HFFc6 (cell line): ENCODE measurements at regions not wholly inside any gene's neighbourhood (a gene's known extent, or its start where the extent isn't known, plus 50 kb on each side); places are given as distances from the start of the nearest gene placed in this dataset.

Experiments
- DNase-seq: peaks from one replicate; pipeline ENCODE4 v3.0.0-alpha.2; 2018
- H3K27ac Mint-ChIP-seq: 2 replicates; pipeline ENCODE4 v1.8.0; 2020; ENCODE audit warnings: mild to moderate bottlenecking, mixed read lengths
- H3K27me3 Mint-ChIP-seq: 2 replicates; pipeline ENCODE4 v1.8.0; 2021; ENCODE audit warnings: mild to moderate bottlenecking, moderate library complexity, mixed read lengths; ENCODE audit not compliant: insufficient read depth
- H3K36me3 Mint-ChIP-seq: 2 replicates; pipeline ENCODE4 v1.8.0; 2021; ENCODE audit warnings: low read depth, mixed read lengths
- H3K4me1 Mint-ChIP-seq: 2 replicates; pipeline ENCODE4 v1.8.0; 2020; ENCODE audit warnings: low read depth, mixed read lengths
- H3K4me3 Mint-ChIP-seq: 2 replicates; pipeline ENCODE4 v1.8.0; 2020; ENCODE audit warnings: mild to moderate bottlenecking, moderate library complexity, mixed read lengths
- H3K9me3 Mint-ChIP-seq: 2 replicates; pipeline ENCODE4 v1.8.0; 2020; ENCODE audit warnings: mild to moderate bottlenecking, mixed read lengths
- CTCF ChIP-seq: fragments of 200-600 bp; sonication (generic); IDR thresholded peaks from 2 replicates; pipeline ENCODE4 v1.5.0; 2021; ENCODE audit warnings: antibody characterized with exemption, mild to moderate bottlenecking

- H3K9me3 Mint-ChIP-seq = peaks cover 25% of the 10 kb centered on the region
- TF ChIP-seq CTCF = no peak
- no peaks in the 10 kb centered on the region for H3K36me3 Mint-ChIP-seq
- DNase-seq = no peak
- H3K4me1 Mint-ChIP-seq = no peaks in the 10 kb centered on the region
- peaks cover 2% of the 10 kb centered on the region; the same call in 1 of the 2 replicates for H3K27me3 Mint-ChIP-seq
- H3K27ac Mint-ChIP-seq = no peak overlapping the region
- no peak overlapping the region for H3K4me3 Mint-ChIP-seq
Observed at GRCh38 chr10:81688459-81688858, 186.5 kb upstream of the NRG3 start.

DNA sequence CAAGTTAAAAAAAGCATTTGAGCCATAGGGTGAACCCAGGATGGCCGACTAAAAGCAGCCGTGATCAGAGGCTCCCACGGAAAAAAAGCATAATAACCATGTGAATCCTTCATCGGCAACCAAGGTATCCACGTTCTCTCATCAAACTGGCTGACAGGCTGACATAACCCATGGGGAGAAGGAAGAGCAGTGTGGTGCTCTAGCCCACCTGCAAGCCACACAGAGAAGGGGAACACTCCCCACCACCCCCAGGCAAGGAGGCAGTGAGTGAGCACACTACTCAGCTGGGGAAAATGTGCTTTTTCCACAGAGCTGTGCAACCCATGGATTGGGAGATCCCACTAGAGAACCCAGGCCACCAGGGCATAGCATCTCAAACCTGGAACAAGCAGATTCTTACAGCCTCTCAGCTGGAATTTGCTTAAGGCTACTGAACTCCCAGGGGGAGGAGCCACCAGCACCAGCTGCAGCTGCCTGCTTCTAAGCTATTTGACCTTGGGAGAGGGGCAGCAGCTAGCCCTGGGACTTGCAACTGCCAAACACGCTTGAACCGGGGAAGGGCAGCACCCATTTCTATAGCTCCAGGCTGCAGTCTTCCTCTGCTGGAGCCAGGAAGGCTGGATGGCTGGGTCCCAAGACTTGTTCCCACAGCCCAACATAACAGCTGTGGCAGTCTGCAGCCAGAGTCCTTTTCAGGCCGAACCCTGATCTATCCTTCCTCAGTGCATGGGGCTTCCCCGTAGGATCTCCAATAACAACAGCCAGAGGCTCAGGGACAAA lies 178.2 kb upstream of the NRG3 start:
- no peak overlapping the region for H3K27ac Mint-ChIP-seq
- no peaks in the 10 kb centered on the region; the same call in 1 of the 2 replicates for H3K36me3 Mint-ChIP-seq
- H3K27me3 Mint-ChIP-seq = no peaks in the 10 kb centered on the region
- H3K4me1 Mint-ChIP-seq = no peaks in the 10 kb centered on the region
- TF ChIP-seq CTCF = no peak
- peaks cover 50% of the 10 kb centered on the region for H3K9me3 Mint-ChIP-seq
- no peak for DNase-seq
- H3K4me3 Mint-ChIP-seq = no peak overlapping the region

DNA sequence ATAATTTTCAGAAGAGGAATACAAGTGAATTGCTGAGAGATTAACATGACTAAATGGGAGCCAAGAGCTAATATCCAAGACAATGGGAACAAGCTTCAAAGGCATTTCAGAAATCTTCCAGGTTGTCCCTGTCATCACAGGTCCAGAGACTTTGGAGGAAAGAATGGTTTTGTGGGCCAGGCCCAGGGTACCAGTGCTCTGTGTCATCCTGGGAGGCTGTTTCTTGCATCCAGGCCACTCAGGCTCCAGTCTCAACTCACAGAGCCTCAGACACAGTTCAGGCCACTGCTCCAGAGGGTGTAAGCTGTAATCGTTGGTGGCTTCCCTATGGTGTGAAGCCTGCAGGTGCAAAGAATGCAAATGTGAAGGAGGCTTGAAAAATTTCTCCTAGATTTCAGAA lies 170.4 kb upstream of the NRG3 start:
- no peak for TF ChIP-seq CTCF
- H3K27ac Mint-ChIP-seq = no peak overlapping the region
- no peak overlapping the region for H3K4me3 Mint-ChIP-seq
- no peak for DNase-seq
- H3K27me3 Mint-ChIP-seq = no peaks in the 10 kb centered on the region
- no peaks in the 10 kb centered on the region; the same call in 1 of the 2 replicates for H3K36me3 Mint-ChIP-seq
- H3K9me3 Mint-ChIP-seq = peaks cover 33% of the 10 kb centered on the region
- H3K4me1 Mint-ChIP-seq = no peaks in the 10 kb centered on the region

GRCh38 chr10:81708416-81708815 lies 166.6 kb upstream of the NRG3 start:
- H3K27me3 Mint-ChIP-seq = no peaks in the 10 kb centered on the region
- H3K27ac Mint-ChIP-seq = no peak overlapping the region
- no peaks in the 10 kb centered on the region for H3K4me1 Mint-ChIP-seq
- H3K36me3 Mint-ChIP-seq = no peaks in the 10 kb centered on the region
- H3K9me3 Mint-ChIP-seq = peaks cover 21% of the 10 kb centered on the region
- no peak for DNase-seq
- no peak for TF ChIP-seq CTCF
- no peak overlapping the region for H3K4me3 Mint-ChIP-seq

GRCh38 chr10:81708929-81709328 lies 166.1 kb upstream of the NRG3 start:
- no peak for TF ChIP-seq CTCF
- Mint-ChIP-seq H3K27me3 (no peaks in the 10 kb centered on the region), H3K4me3 (no peak overlapping the region), H3K9me3 (peaks cover 16% of the 10 kb centered on the region), H3K4me1 (no peaks in the 10 kb centered on the region), H3K27ac (no peak overlapping the region), H3K36me3 (no peaks in the 10 kb centered on the region)
- DNase-seq = no peak
